ENCODE measurements at regions not wholly inside any gene's neighbourhood (a gene's known extent, or its start where the extent isn't known, plus 50 kb on each side); places are given as distances from the start of the nearest gene placed in this dataset.
A peak's percentile ranks its signal among the peaks of the same experiment; 100 is the strongest.

GRCh38 chr6:163808871-163809270 is 394.4 kb downstream of the QKI start:
- H3K79me2 ChIP-seq (ENCODE audit: insufficient read depth) = no peaks in the 10 kb centered on the region
- WGBS, 2 experiments (ENCODE audit: low coverage in 1 of 2, low lambda C conversion rate in 2 of 2, missing lambda C conversion rate in 2 of 2) = 82 to 84% methylated on average over 5 of the region's 5 CpGs
- H3K36me3 ChIP-seq (ENCODE audit: low read depth) = no peaks in the 10 kb centered on the region
- H3F3A ChIP-seq (ENCODE audit: insufficient read depth) = 0 out of 2 replicates have a peak, but pooled peaks cover under 1% of the 10 kb centered on the region
- no peaks in the 10 kb centered on the region for H3K27me3 ChIP-seq (replicated peaks; ENCODE audit: insufficient read depth)
- no peak for DNase-seq
- no peak overlapping the region for H2AFZ ChIP-seq
- H3K9me3 ChIP-seq (ENCODE audit: low read depth) = no peaks in the 10 kb centered on the region
- H3K4me1 ChIP-seq (ENCODE audit: insufficient read depth) = no peaks in the 10 kb centered on the region
- H3K9ac ChIP-seq = no peak overlapping the region
- no peak overlapping the region for H3K4me2 ChIP-seq (ENCODE audit: unreplicated experiment)
- H3K9me2 ChIP-seq (ENCODE audit: insufficient read depth) = no peaks in the 10 kb centered on the region
- in situ Hi-C loops (cut with MboI) = no loop called here
- H4K20me1 ChIP-seq (ENCODE audit: insufficient read depth) = no peaks in the 10 kb centered on the region
- no peak overlapping the region for H3K27ac ChIP-seq
- H3K4me3 ChIP-seq = no peak overlapping the region
- TF ChIP-seq EZH2 (IDR thresholded peaks at IDR 0.05; ENCODE audit: insufficient read depth, poor library complexity, severe bottlenecking) (no peak), EZH2phosphoT487 (IDR thresholded peaks at IDR 0.05; ENCODE audit: insufficient read depth, low read depth) (no peak)

GRCh38 chr6:163808231-163808630 is 393.7 kb downstream of the QKI start:
- Histone ChIP-seq H3K27ac (no peak overlapping the region), H3K4me1 (ENCODE audit: insufficient read depth) (no peaks in the 10 kb centered on the region), H3K4me2 (ENCODE audit: unreplicated experiment) (no peak overlapping the region), H2AFZ (no peak overlapping the region), H3K9ac (no peak overlapping the region), H4K20me1 (ENCODE audit: insufficient read depth) (no peaks in the 10 kb centered on the region), H3K9me3 (ENCODE audit: low read depth) (no peaks in the 10 kb centered on the region), H3K36me3 (ENCODE audit: low read depth) (no peaks in the 10 kb centered on the region), H3K4me3 (no peak overlapping the region), H3K9me2 (ENCODE audit: insufficient read depth) (no peaks in the 10 kb centered on the region), H3F3A (ENCODE audit: insufficient read depth) (no peaks in the 10 kb centered on the region), H3K79me2 (ENCODE audit: insufficient read depth) (no peaks in the 10 kb centered on the region), H3K27me3 (replicated peaks; ENCODE audit: insufficient read depth) (no peaks in the 10 kb centered on the region)
- no peak for DNase-seq
- WGBS, 2 experiments (ENCODE audit: low coverage in 1 of 2, low lambda C conversion rate in 2 of 2, missing lambda C conversion rate in 2 of 2) = 83 to 89% methylated on average over 6 of the region's 6 CpGs
- in situ Hi-C loops (cut with MboI) = no loop called here
- no peak for TF ChIP-seq EZH2phosphoT487 (IDR thresholded peaks at IDR 0.05; ENCODE audit: insufficient read depth, low read depth)
- TF ChIP-seq EZH2 (IDR thresholded peaks at IDR 0.05; ENCODE audit: insufficient read depth, poor library complexity, severe bottlenecking) = no peak

GRCh38 chr6:163806755-163807499 is 392.4 kb downstream of the QKI start:
- H3K4me2 ChIP-seq (ENCODE audit: unreplicated experiment) = no peak overlapping the region
- no peaks in the 10 kb centered on the region for H3K79me2 ChIP-seq (ENCODE audit: insufficient read depth)
- no peaks in the 10 kb centered on the region for H3K36me3 ChIP-seq (ENCODE audit: low read depth)
- H2AFZ ChIP-seq = no peak overlapping the region
- DNase-seq = peak; percentile 5
- 73 to 80% methylated on average over 13 of the region's 13 CpGs for WGBS, 2 experiments (ENCODE audit: low coverage in 1 of 2, low lambda C conversion rate in 2 of 2, missing lambda C conversion rate in 2 of 2)
- H3K9me2 ChIP-seq (ENCODE audit: insufficient read depth) = no peaks in the 10 kb centered on the region
- H3K9ac ChIP-seq = no peak overlapping the region
- H3K27ac ChIP-seq = no peak overlapping the region
- no peak for TF ChIP-seq EZH2phosphoT487 (IDR thresholded peaks at IDR 0.05; ENCODE audit: insufficient read depth, low read depth)
- H3K9me3 ChIP-seq (ENCODE audit: low read depth) = no peaks in the 10 kb centered on the region
- H3F3A ChIP-seq (ENCODE audit: insufficient read depth) = no peaks in the 10 kb centered on the region
- no peak overlapping the region for H3K4me3 ChIP-seq
- H3K4me1 ChIP-seq (ENCODE audit: insufficient read depth) = no peaks in the 10 kb centered on the region
- in situ Hi-C loops (cut with MboI) = no loop called here
- no peaks in the 10 kb centered on the region for H3K27me3 ChIP-seq (replicated peaks; ENCODE audit: insufficient read depth)
- no peaks in the 10 kb centered on the region for H4K20me1 ChIP-seq (ENCODE audit: insufficient read depth)

DNA sequence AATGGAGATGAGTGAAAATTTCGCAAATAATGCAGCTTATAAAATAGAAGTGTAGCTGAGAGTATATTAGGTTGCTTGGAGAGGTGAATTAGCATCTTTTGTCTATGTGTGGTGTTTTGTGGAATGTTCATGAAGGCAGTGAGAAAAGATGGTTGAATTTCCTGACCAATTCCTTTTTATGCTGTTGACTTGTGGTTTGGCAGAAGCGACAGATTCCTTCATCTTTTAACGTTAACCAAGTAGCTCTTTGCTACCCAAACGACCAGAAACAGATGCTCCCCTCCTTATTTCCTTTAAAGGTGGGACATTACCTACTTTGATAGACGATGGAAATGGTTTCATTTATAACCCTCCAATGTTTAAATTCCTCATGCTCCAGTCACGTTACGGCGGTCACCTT is 390.5 kb downstream of the QKI start:
- no peaks in the 10 kb centered on the region for H3K9me2 ChIP-seq (ENCODE audit: insufficient read depth)
- no peak overlapping the region for H2AFZ ChIP-seq
- 73 to 76% methylated on average over 8 of the region's 8 CpGs for WGBS, 2 experiments (ENCODE audit: low coverage in 1 of 2, low lambda C conversion rate in 2 of 2, missing lambda C conversion rate in 2 of 2)
- H3F3A ChIP-seq (ENCODE audit: insufficient read depth) = no peaks in the 10 kb centered on the region
- no peaks in the 10 kb centered on the region for H3K4me1 ChIP-seq (ENCODE audit: insufficient read depth)
- no peaks in the 10 kb centered on the region for H3K36me3 ChIP-seq (ENCODE audit: low read depth)
- TF ChIP-seq EZH2 (IDR thresholded peaks at IDR 0.05; ENCODE audit: insufficient read depth, poor library complexity, severe bottlenecking) (no peak), EZH2phosphoT487 (IDR thresholded peaks at IDR 0.05; ENCODE audit: insufficient read depth, low read depth) (no peak)
- no peaks in the 10 kb centered on the region for H3K79me2 ChIP-seq (ENCODE audit: insufficient read depth)
- in situ Hi-C loops (cut with MboI) = no loop called here
- H3K4me2 ChIP-seq (ENCODE audit: unreplicated experiment) = no peak overlapping the region
- no peaks in the 10 kb centered on the region for H4K20me1 ChIP-seq (ENCODE audit: insufficient read depth)
- H3K4me3 ChIP-seq = no peak overlapping the region
- H3K9me3 ChIP-seq (ENCODE audit: low read depth) = no peaks in the 10 kb centered on the region
- H3K9ac ChIP-seq = no peak overlapping the region
- no peak overlapping the region for H3K27ac ChIP-seq
- H3K27me3 ChIP-seq (replicated peaks; ENCODE audit: insufficient read depth) = no peaks in the 10 kb centered on the region
- DNase-seq = no peak
